ENCODE measurements at regions not wholly inside any gene's neighbourhood (a gene's known extent, or its start where the extent isn't known, plus 50 kb on each side); places are given as distances from the start of the nearest gene placed in this dataset. TPM values are rescaled to one million over a fixed set of nuclear protein-coding genes. Genes with fewer than 3 reads are reported as not detected.
"Not testable (repeated sequence)": the region's sequence is repeated elsewhere in the genome, so short reads cannot be mapped to it uniquely, and the experiment has no call there.

DNA sequence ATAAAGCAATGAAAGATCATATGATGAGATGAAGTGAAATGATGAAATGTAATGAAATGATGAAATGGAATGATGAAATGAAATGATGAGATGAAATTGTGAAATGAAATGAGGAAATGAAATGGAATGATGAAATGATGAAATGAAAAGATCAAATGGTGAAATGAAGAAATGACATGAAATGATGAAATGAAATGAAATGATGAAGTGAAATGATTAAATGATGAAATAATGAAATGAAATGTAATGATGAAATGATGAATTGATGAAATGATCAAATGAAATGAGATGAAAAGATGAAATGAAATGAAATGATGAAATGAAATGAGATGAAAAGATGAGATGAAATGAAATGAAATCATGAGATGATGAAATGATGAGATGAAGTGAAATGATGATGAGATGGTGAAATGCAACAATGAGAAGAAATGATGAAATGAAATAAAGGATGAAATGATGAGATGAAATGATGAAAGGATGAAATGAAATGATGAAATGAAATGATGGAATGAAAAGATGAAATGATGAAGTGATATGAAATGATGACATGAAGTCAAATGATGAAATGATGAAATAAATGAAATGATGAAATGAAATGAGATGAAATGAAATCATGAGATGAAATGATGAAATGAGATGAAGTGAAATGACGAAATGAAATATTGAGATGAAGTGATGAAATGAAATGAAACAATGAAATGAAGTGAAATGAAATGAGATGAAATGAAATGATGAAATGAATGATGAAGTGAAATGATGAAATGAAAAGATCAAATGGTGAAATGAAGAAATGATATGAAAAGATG lies 130.5 kb upstream of the TP53TG3C start:
- not testable (repeated sequence) for H3K27me3 ChIP-seq (ENCODE audit: low read length); H4K20me1 ChIP-seq (ENCODE audit: insufficient read depth, low read depth, low read length)

GRCh38 chr16:33064454-33065073 lies 129.5 kb upstream of the TP53TG3C start:
- not testable (repeated sequence) for H3K79me2 ChIP-seq (ENCODE audit: low read length); H3K4me1 ChIP-seq (ENCODE audit: low read length); H3K27ac ChIP-seq (ENCODE audit: low read length); DNase-seq; H3K9ac ChIP-seq (ENCODE audit: low read length); H3K4me2 ChIP-seq (ENCODE audit: low read depth, low read length, poor library complexity, severe bottlenecking); H3K9me3 ChIP-seq (ENCODE audit: low read length); H3K9me2 ChIP-seq (replicated peaks; ENCODE audit: insufficient read depth, low read length); H3K4me3 ChIP-seq (ENCODE audit: low read length); H3K27me3 ChIP-seq (ENCODE audit: low read length); H4K20me1 ChIP-seq (ENCODE audit: insufficient read depth, low read depth, low read length); H2AFZ ChIP-seq (ENCODE audit: low read length); H3K36me3 ChIP-seq (ENCODE audit: insufficient read depth, low read length)

More for the DNA sequence above, 130.5 kb upstream of the TP53TG3C start:
- not testable (repeated sequence) for H3K9me3 ChIP-seq (ENCODE audit: low read length); H3K36me3 ChIP-seq (ENCODE audit: insufficient read depth, low read length); H3K9ac ChIP-seq (ENCODE audit: low read length); H2AFZ ChIP-seq (ENCODE audit: low read length); H3K4me3 ChIP-seq (ENCODE audit: low read length); H3K4me2 ChIP-seq (ENCODE audit: low read depth, low read length, poor library complexity, severe bottlenecking); H3K9me2 ChIP-seq (replicated peaks; ENCODE audit: insufficient read depth, low read length); DNase-seq; H3K27ac ChIP-seq (ENCODE audit: low read length); H3K79me2 ChIP-seq (ENCODE audit: low read length); H3K4me1 ChIP-seq (ENCODE audit: low read length)

Small RNAs in the stretch of these regions (small RNA-seq; reads per million reads assigned to genes)
- not detected for gene AC145350.3

All from Karpas-422 (cell line).